ENCODE measurements at regions not wholly inside any gene's neighbourhood (a gene's known extent, or its start where the extent isn't known, plus 50 kb on each side); places are given as distances from the start of the nearest gene placed in this dataset.

DNA sequence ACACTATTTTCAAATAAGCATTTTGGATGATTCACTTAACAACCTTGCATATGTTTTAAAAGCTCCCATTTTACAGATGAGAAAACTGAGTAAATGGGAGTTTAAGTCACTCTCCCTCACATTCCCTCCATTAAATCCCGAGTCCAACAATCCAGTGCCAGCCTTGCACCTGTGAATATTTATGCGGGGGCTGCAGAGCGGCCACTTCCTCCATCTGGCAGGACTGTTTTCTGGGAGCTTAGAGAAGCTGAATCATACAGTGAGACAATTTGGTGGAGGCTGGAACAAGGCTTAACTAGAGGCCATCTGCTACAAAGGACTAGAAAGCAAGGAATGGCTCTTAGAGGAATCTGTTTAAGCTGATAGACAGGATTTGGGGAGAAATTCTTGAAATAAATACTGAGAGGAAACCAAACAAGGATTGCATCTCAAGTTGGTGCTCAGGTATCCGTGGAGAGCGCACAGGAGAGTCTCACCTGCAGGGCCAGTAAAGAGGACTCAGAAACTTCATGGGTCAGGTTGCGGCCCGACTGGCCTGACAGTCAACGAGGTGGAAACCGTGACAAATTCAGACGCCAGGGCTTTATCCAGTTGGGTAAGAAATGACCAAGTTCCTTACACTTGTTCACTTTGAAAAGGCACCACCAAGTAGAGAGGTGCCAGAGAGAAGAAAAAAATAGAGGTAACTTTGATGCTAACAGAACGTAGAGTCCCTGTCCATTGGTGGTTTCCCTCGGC is 478.5 kb downstream of the QKI start:
- no peaks in the 10 kb centered on the region for H3K36me3 ChIP-seq (ENCODE audit: insufficient read depth)
- no peak overlapping the region for H2AFZ ChIP-seq (ENCODE audit: low read depth)
- no peaks in the 10 kb centered on the region for H4K20me1 ChIP-seq (ENCODE audit: insufficient read depth)
- no peaks in the 10 kb centered on the region for H3K79me2 ChIP-seq (ENCODE audit: insufficient read depth, low read depth)
- no peak overlapping the region for H3K27ac ChIP-seq
- no peak overlapping the region for H3K4me3 ChIP-seq (IDR thresholded peaks at IDR 0.05; ENCODE audit: insufficient read depth, low read depth, low read length)
- no peaks in the 10 kb centered on the region for H3K4me1 ChIP-seq (ENCODE audit: low read depth, poor library complexity, severe bottlenecking)
- TF ChIP-seq, protein P1, sequence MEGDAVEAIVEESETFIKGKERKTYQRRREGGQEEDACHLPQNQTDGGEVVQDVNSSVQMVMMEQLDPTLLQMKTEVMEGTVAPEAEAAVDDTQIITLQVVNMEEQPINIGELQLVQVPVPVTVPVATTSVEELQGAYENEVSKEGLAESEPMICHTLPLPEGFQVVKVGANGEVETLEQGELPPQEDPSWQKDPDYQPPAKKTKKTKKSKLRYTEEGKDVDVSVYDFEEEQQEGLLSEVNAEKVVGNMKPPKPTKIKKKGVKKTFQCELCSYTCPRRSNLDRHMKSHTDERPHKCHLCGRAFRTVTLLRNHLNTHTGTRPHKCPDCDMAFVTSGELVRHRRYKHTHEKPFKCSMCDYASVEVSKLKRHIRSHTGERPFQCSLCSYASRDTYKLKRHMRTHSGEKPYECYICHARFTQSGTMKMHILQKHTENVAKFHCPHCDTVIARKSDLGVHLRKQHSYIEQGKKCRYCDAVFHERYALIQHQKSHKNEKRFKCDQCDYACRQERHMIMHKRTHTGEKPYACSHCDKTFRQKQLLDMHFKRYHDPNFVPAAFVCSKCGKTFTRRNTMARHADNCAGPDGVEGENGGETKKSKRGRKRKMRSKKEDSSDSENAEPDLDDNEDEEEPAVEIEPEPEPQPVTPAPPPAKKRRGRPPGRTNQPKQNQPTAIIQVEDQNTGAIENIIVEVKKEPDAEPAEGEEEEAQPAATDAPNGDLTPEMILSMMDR (conservative IDR thresholded peaks at IDR 0.05; ENCODE audit: low read depth, low read length) = no peak
- no peak overlapping the region for H3K9ac ChIP-seq
- H3K4me2 ChIP-seq = no peak overlapping the region
- H3K27me3 ChIP-seq (ENCODE audit: insufficient read depth, low read depth) = no peaks in the 10 kb centered on the region

DNA sequence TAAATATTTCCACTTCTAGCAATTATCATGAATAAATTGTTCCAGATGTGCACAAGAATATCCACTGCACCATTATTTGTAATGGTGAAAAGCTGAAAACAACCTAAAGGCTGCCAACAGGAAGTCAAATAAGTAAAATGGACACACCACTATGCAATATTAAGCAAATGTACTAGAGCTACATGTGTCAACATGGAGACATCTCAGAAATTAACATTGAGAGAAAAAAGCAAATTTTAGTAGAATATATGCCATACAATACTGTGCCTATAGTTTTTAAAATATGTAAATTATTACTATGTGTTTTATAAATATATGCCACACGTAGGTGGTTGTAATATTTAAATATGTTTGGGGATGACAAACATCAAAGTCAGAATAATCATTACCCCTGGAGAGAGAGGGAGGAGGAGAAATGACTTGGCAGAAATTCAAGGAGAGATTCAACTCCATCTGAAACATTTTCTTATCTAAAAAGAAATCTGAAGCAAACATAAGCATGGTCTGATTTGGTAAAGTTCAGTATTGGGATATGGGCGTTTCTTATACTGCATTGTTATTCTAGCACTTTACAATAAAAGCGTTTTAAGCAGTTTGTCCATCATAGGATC is 475.5 kb downstream of the QKI start:
- H3K4me1 ChIP-seq (ENCODE audit: low read depth, poor library complexity, severe bottlenecking) = no peaks in the 10 kb centered on the region
- H3K79me2 ChIP-seq (ENCODE audit: insufficient read depth, low read depth) = no peaks in the 10 kb centered on the region
- H2AFZ ChIP-seq (ENCODE audit: low read depth) = no peak overlapping the region
- H3K27me3 ChIP-seq (ENCODE audit: insufficient read depth, low read depth) = no peaks in the 10 kb centered on the region
- TF ChIP-seq, protein P1 (conservative IDR thresholded peaks at IDR 0.05; ENCODE audit: low read depth, low read length) = no peak
- no peak overlapping the region for H3K27ac ChIP-seq
- H4K20me1 ChIP-seq (ENCODE audit: insufficient read depth) = no peaks in the 10 kb centered on the region
- H3K36me3 ChIP-seq (ENCODE audit: insufficient read depth) = no peaks in the 10 kb centered on the region
- H3K4me3 ChIP-seq (IDR thresholded peaks at IDR 0.05; ENCODE audit: insufficient read depth, low read depth, low read length) = no peak overlapping the region
- no peak overlapping the region for H3K9ac ChIP-seq
- no peak overlapping the region for H3K4me2 ChIP-seq

DNA sequence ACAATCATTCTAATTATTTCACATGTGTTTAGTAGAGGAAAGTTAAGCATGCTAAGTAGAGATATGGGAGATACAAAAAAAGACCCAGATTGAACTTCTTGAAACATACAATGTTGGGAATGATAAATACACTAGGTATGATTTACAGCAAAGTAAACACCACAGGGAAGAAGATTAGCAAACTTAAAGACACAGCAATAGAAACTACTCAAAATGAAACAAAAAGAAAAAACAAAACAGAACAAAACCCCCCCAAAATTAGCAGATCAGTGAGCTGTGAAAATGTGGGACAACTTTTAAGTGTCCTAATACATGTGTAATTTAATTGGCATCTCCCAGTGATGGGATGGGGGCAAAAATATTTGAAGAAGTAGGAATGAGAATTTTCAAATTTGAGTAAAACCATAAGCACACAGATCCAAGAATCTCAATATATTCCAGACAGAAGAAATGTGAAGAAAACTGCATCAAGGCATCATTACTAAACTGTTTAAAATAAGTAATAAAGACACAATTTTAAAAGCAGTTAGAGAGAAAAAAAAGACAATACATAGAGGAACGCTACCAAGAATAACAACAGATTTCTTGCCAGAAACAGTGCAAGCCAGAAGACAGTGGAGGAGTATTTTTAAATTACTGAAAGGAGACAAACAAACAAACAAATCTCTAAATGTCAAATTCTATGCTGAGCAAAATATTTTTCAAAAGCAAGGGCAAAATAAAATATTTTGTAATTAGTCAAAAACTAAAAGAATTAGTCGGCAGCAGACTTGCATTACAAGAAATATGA is 473.7 kb downstream of the QKI start:
- no peak overlapping the region for H3K4me3 ChIP-seq (IDR thresholded peaks at IDR 0.05; ENCODE audit: insufficient read depth, low read depth, low read length)
- no peaks in the 10 kb centered on the region for H3K36me3 ChIP-seq (ENCODE audit: insufficient read depth)
- H3K27ac ChIP-seq = no peak overlapping the region
- no peak overlapping the region for H3K9ac ChIP-seq
- TF ChIP-seq, protein P1 (conservative IDR thresholded peaks at IDR 0.05; ENCODE audit: low read depth, low read length) = no peak
- H3K27me3 ChIP-seq (ENCODE audit: insufficient read depth, low read depth) = no peaks in the 10 kb centered on the region
- H2AFZ ChIP-seq (ENCODE audit: low read depth) = no peak overlapping the region
- H4K20me1 ChIP-seq (ENCODE audit: insufficient read depth) = no peaks in the 10 kb centered on the region
- no peaks in the 10 kb centered on the region for H3K79me2 ChIP-seq (ENCODE audit: insufficient read depth, low read depth)
- no peak overlapping the region for H3K4me2 ChIP-seq
- no peaks in the 10 kb centered on the region for H3K4me1 ChIP-seq (ENCODE audit: low read depth, poor library complexity, severe bottlenecking)

DNA sequence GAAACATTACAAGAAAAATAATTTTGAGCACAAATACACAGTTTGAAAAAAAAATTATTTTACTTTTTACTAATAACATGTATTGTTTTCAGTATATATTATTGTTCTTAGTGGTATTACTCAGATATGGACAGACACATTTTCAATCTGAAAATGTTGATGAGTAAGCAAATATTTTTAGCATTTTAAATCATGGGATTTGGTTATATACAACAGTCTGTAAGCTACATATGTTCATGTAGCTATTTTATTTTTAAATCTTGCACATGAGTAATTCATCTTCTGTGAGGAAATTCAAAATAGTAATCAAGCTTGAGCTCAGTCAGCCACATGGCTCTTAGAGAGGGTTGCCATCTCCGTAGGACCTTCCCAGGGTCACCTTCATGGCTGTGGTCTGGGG is 471.9 kb downstream of the QKI start:
- Histone ChIP-seq H3K27ac (no peak overlapping the region), H4K20me1 (ENCODE audit: insufficient read depth) (no peaks in the 10 kb centered on the region), H3K79me2 (ENCODE audit: insufficient read depth, low read depth) (no peaks in the 10 kb centered on the region), H3K36me3 (ENCODE audit: insufficient read depth) (no peaks in the 10 kb centered on the region), H3K4me1 (ENCODE audit: low read depth, poor library complexity, severe bottlenecking) (no peaks in the 10 kb centered on the region), H3K4me2 (no peak overlapping the region), H3K9ac (no peak overlapping the region), H3K4me3 (IDR thresholded peaks at IDR 0.05; ENCODE audit: insufficient read depth, low read depth, low read length) (no peak overlapping the region), H3K27me3 (ENCODE audit: insufficient read depth, low read depth) (no peaks in the 10 kb centered on the region), H2AFZ (ENCODE audit: low read depth) (no peak overlapping the region)
- TF ChIP-seq, protein P1 (conservative IDR thresholded peaks at IDR 0.05; ENCODE audit: low read depth, low read length) = no peak
